Erythroblast (primary cell): ENCODE measurements at regions not wholly inside any gene's neighbourhood (a gene's known extent, or its start where the extent isn't known, plus 50 kb on each side); places are given as distances from the start of the nearest gene placed in this dataset.
"Not testable (repeated sequence)": the region's sequence is repeated elsewhere in the genome, so short reads cannot be mapped to it uniquely, and the experiment has no call there.

Source experiments
- GATA1 ChIP-seq: IDR thresholded peaks from 2 replicates; pipeline ENCODE4 v1.6.1; 2011; ENCODE audit warnings: low read depth, mild to moderate bottlenecking, control low read depth, low read length, moderate library complexity
- POLR2A ChIP-seq: IDR thresholded peaks from 2 replicates; pipeline ENCODE4 v1.6.1; 2011; ENCODE audit warnings: mild to moderate bottlenecking, low read length

DNA sequence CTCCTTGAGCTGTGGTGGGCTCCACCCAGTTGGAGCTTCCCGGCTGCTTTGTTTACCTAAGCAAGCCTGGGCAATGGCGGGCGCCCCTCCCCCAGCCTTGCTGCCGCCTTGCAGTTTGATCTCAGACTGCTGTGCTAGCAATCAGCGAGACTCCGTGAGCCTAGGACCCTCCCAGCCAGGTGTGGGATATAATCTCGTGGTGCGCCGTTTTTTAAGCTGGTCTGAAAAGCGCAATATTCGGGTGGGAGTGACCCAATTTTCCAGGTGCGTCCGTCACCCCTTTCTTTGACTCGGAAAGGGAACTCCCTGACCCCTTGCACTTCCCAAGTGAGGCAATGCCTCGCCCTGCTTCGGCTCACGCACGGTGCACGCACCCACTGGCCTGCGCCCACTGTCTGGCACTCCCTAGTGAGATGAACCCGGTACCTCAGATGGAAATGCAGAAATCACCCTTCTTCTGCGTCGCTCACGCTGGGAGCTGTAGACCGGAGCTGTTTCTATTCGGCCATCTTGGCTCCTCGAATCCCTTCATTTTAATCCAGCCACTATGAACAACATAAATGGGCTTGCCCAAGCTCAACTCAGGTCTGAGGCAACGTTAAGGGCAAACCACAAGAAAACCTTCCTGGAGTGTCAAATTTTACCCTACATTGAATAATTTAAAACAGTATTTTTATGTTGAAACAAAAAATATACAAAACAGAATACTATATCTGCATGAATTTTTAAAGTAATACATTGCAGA, 112.4 kb upstream of the CCDC150 start:
- not testable (repeated sequence) for TF ChIP-seq POLR2A, GATA1
